ENCODE measurements at regions not wholly inside any gene's neighbourhood (a gene's known extent, or its start where the extent isn't known, plus 50 kb on each side); places are given as distances from the start of the nearest gene placed in this dataset.

DNA sequence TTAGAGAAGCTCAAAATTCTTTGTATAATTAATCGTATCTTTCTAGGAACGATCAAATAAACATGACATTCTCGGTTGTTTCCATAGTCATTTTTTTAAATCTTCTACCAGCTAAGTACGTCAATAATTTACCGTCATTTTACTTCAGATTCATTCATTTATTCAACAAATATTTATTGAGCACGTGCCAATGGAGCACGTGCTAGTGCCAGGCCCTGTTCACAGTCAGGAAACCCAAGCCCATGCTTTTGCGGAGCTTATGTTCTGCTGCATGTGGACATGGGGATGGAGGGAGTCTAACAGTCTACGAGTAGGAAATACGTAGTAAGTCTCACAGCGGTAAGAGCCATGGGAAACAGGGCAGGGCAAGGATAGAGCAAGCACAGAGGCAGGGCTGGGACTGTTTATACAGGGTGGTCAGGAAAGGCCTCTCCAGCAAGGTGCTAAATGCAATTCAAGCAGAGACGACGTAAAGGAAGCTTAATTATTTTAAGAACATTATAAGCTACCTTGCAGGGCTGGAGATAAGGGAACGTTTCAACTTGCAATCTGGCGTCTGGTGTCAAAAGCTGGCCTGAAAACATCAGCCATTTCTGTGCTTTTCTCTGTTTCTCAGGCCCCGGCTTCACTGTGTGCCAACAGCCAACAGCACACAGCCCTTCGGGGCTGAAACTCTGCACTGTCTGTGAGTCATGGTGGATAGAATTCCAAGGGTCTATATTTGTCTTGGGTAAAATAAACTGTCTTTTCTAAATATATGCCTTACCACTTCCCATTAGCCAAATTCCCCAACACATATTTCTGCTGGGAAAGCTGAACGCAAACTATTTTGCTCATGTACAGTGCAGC lies 517.1 kb upstream of the ZFP42 start:
- no peaks in the 10 kb centered on the region for H3K9me3 ChIP-seq (ENCODE audit: insufficient read depth, low read depth, low read length)
- H3K4me1 ChIP-seq (ENCODE audit: insufficient read depth, low read length), result no peaks in the 10 kb centered on the region
- H3K4me3 ChIP-seq (ENCODE audit: low read length), result no peak overlapping the region
- H3K9ac ChIP-seq (ENCODE audit: low read depth, low read length), result no peak overlapping the region
- no peaks in the 10 kb centered on the region for H3K27me3 ChIP-seq (ENCODE audit: insufficient read depth, low read length)
- H3K36me3 ChIP-seq (ENCODE audit: insufficient read depth, low read depth, low read length), result no peaks in the 10 kb centered on the region
- H3K27ac ChIP-seq (ENCODE audit: low read length), result no peak overlapping the region

GRCh38 chr4:187479511-187479910 lies 516.1 kb upstream of the ZFP42 start:
- Histone ChIP-seq H3K9me3 (ENCODE audit: insufficient read depth, low read depth, low read length) (no peaks in the 10 kb centered on the region), H3K4me1 (ENCODE audit: insufficient read depth, low read length) (no peaks in the 10 kb centered on the region), H3K9ac (ENCODE audit: low read depth, low read length) (no peak overlapping the region), H3K27ac (ENCODE audit: low read length) (no peak overlapping the region), H3K36me3 (ENCODE audit: insufficient read depth, low read depth, low read length) (no peaks in the 10 kb centered on the region), H3K4me3 (ENCODE audit: low read length) (no peak overlapping the region), H3K27me3 (ENCODE audit: insufficient read depth, low read length) (no peaks in the 10 kb centered on the region)

DNA sequence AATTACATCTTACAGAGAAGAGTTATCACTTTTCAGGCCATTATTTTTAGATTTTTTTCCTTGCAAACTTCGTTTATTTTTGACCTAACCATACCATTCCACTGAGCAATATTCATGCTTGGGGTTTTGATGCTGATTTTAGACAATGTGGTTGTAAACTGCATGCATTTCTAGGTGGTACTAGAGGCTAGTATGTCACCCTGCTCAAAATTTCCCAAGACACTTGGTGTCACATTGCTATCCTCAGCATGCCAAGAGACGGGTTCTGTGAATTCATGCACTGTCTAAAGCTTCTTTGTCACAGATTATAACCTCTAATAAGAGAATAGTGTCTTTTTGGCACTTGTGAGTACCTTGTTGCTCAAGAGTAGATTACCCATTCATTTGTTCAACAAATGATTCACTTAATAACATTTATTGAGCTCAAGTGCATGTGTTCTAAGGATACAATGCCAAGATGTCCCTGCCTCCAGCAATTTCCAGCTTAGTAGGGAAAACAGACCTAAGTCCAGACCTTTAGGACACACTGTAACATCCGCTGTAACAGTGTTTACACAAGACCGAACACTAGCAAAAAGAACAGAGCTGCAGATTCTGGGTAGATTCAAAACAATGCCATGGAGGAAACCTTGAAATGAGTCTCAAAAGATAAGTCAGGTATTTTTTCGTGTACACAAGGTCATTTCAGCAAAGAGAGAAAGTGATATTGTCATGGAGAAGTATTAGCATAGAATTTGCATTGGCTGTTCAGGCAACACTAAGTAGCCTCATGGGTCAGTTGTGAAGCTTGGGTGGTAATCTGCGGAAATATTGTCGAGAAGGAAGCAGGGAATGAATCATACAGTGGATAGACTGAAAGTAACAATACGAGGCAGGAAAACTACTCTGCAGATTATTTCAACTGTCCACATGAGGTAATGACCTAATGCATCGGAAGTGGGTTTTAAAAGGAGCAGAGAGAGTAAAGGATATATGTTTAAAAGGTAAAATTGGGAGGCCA lies 515.1 kb upstream of the ZFP42 start:
- no peak overlapping the region for H3K9ac ChIP-seq (ENCODE audit: low read depth, low read length)
- no peaks in the 10 kb centered on the region for H3K27me3 ChIP-seq (ENCODE audit: insufficient read depth, low read length)
- H3K9me3 ChIP-seq (ENCODE audit: insufficient read depth, low read depth, low read length), result no peaks in the 10 kb centered on the region
- no peak overlapping the region for H3K4me3 ChIP-seq (ENCODE audit: low read length)
- no peaks in the 10 kb centered on the region for H3K4me1 ChIP-seq (ENCODE audit: insufficient read depth, low read length)
- no peak overlapping the region for H3K27ac ChIP-seq (ENCODE audit: low read length)
- H3K36me3 ChIP-seq (ENCODE audit: insufficient read depth, low read depth, low read length), result no peaks in the 10 kb centered on the region

DNA sequence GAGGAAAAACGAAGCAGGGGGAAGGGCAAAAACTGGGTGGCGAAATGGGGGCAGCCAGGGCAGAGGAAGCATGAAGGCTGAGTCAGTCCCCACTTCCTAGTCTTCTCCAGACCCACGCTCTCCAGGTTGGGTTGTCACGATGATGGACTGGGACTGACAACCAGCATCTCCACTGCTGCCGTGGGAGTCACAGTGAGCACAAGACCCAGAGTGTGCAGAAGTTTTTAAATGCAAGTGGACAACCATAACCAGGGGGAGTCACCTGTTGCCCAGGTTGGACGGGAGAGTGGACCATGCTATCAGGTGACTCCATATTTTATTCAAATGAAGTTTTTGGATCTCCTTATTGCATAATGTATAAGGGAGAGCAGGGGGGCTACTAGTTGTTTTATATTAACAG lies 511.4 kb upstream of the ZFP42 start:
- no peak overlapping the region for H3K27ac ChIP-seq (ENCODE audit: low read length)
- no peak overlapping the region for H3K4me3 ChIP-seq (ENCODE audit: low read length)
- H3K27me3 ChIP-seq (ENCODE audit: insufficient read depth, low read length), result no peaks in the 10 kb centered on the region
- H3K4me1 ChIP-seq (ENCODE audit: insufficient read depth, low read length), result no peaks in the 10 kb centered on the region
- peaks cover 6% of the 10 kb centered on the region; the same call in 1 of the 2 replicates for H3K9me3 ChIP-seq (ENCODE audit: insufficient read depth, low read depth, low read length)
- no peak overlapping the region for H3K9ac ChIP-seq (ENCODE audit: low read depth, low read length)
- H3K36me3 ChIP-seq (ENCODE audit: insufficient read depth, low read depth, low read length), result no peaks in the 10 kb centered on the region

DNA sequence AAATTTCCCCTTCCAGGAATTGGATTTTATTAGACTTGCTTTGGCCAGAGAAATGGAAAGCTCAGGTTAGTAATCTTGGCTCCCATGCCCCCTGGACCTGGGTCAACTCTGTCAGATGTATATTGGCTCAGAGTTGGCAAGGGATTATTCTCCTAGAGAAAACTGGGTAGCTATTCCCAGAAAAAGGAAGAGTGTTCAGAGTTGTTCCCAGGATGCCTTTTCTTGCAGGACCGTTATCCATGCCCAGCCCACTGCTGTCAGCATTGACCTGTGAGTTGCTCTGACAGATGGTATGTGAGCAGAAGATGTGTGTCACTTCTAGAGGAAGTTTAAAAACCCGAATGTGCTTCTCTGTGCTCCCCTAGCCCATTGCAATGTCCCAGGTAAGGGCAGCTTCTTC lies 509.9 kb upstream of the ZFP42 start:
- H3K9ac ChIP-seq (ENCODE audit: low read depth, low read length), result no peak overlapping the region
- H3K4me1 ChIP-seq (ENCODE audit: insufficient read depth, low read length), result no peaks in the 10 kb centered on the region
- H3K27ac ChIP-seq (ENCODE audit: low read length), result no peak overlapping the region
- no peak overlapping the region for H3K4me3 ChIP-seq (ENCODE audit: low read length)
- H3K9me3 ChIP-seq (ENCODE audit: insufficient read depth, low read depth, low read length), result peaks cover 6% of the 10 kb centered on the region; the same call in 1 of the 2 replicates
- no peaks in the 10 kb centered on the region for H3K36me3 ChIP-seq (ENCODE audit: insufficient read depth, low read depth, low read length)
- H3K27me3 ChIP-seq (ENCODE audit: insufficient read depth, low read length), result no peaks in the 10 kb centered on the region

DNA sequence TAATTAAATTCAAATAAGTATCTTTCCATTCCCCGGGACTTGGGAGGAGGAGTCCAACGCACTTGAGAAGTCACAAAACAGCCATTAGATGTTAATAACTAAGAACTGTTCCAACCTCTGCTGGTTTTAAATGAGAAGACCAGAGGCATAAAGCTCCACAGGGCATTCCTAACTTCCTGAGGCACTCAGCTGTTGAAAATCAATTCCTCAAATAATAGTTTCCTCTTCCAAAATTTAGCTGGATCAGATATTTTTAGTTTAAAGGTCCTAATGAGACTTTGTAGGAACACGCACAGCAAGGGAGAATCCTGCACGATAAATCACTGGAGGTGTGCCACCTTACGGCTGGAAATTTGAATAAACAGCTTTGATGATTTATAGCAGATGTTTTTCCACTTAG lies 504.3 kb upstream of the ZFP42 start:
- Histone ChIP-seq H3K4me1 (ENCODE audit: insufficient read depth, low read length) (no peaks in the 10 kb centered on the region), H3K4me3 (ENCODE audit: low read length) (no peak overlapping the region), H3K36me3 (ENCODE audit: insufficient read depth, low read depth, low read length) (no peaks in the 10 kb centered on the region), H3K27me3 (ENCODE audit: insufficient read depth, low read length) (no peaks in the 10 kb centered on the region), H3K9me3 (ENCODE audit: insufficient read depth, low read depth, low read length) (peaks cover 6% of the 10 kb centered on the region; the same call in 1 of the 2 replicates), H3K9ac (ENCODE audit: low read depth, low read length) (no peak overlapping the region), H3K27ac (ENCODE audit: low read length) (no peak overlapping the region)

- Histone ChIP-seq H3K27ac (ENCODE audit: low read length) (no peak overlapping the region), H3K9ac (ENCODE audit: low read depth, low read length) (no peak overlapping the region), H3K4me1 (ENCODE audit: insufficient read depth, low read length) (no peaks in the 10 kb centered on the region), H3K9me3 (ENCODE audit: insufficient read depth, low read depth, low read length) (peaks cover 6% of the 10 kb centered on the region; the same call in 1 of the 2 replicates), H3K4me3 (ENCODE audit: low read length) (no peak overlapping the region), H3K36me3 (ENCODE audit: insufficient read depth, low read depth, low read length) (no peaks in the 10 kb centered on the region), H3K27me3 (ENCODE audit: insufficient read depth, low read length) (no peaks in the 10 kb centered on the region)
These were observed 503.6 kb upstream of the ZFP42 start for GRCh38 chr4:187491959-187492358.

- Histone ChIP-seq H3K9ac (ENCODE audit: low read depth, low read length) (no peak overlapping the region), H3K27me3 (ENCODE audit: insufficient read depth, low read length) (no peaks in the 10 kb centered on the region), H3K9me3 (ENCODE audit: insufficient read depth, low read depth, low read length) (peaks cover 3% of the 10 kb centered on the region; the same call in 1 of the 2 replicates), H3K4me1 (ENCODE audit: insufficient read depth, low read length) (no peaks in the 10 kb centered on the region), H3K27ac (ENCODE audit: low read length) (no peak overlapping the region), H3K4me3 (ENCODE audit: low read length) (no peak overlapping the region), H3K36me3 (ENCODE audit: insufficient read depth, low read depth, low read length) (no peaks in the 10 kb centered on the region)
These were observed 501.9 kb upstream of the ZFP42 start for GRCh38 chr4:187493661-187494060.

DNA sequence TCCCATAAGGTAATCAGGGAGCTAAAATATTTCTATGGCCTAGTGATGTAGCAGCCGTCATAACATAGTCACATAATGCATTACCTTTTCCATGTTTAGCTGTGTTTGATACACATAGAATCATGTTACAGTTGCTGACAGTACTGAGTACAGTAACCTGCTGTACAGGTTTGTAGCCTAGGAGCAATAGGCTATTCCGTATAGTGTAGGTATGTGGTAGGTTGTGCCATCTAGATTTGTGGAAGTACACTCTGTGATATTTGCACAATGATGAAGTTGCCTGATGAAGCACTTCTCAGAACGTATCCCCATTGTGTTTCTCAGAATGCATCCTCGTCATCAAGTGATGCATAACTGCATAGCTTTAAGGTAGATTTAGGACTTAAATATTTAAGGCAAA lies 495.6 kb upstream of the ZFP42 start:
- H3K9me3 ChIP-seq (ENCODE audit: insufficient read depth, low read depth, low read length), result no peaks in the 10 kb centered on the region
- no peaks in the 10 kb centered on the region for H3K27me3 ChIP-seq (ENCODE audit: insufficient read depth, low read length)
- no peak overlapping the region for H3K4me3 ChIP-seq (ENCODE audit: low read length)
- H3K36me3 ChIP-seq (ENCODE audit: insufficient read depth, low read depth, low read length), result no peaks in the 10 kb centered on the region
- no peaks in the 10 kb centered on the region for H3K4me1 ChIP-seq (ENCODE audit: insufficient read depth, low read length)
- no peak overlapping the region for H3K9ac ChIP-seq (ENCODE audit: low read depth, low read length)
- H3K27ac ChIP-seq (ENCODE audit: low read length), result no peak overlapping the region

GRCh38 chr4:187500796-187501195 lies 494.8 kb upstream of the ZFP42 start:
- H3K9ac ChIP-seq (ENCODE audit: low read depth, low read length), result no peak overlapping the region
- H3K27me3 ChIP-seq (ENCODE audit: insufficient read depth, low read length), result no peaks in the 10 kb centered on the region
- H3K9me3 ChIP-seq (ENCODE audit: insufficient read depth, low read depth, low read length), result no peaks in the 10 kb centered on the region
- no peaks in the 10 kb centered on the region for H3K4me1 ChIP-seq (ENCODE audit: insufficient read depth, low read length)
- H3K4me3 ChIP-seq (ENCODE audit: low read length), result no peak overlapping the region
- H3K36me3 ChIP-seq (ENCODE audit: insufficient read depth, low read depth, low read length), result no peaks in the 10 kb centered on the region
- H3K27ac ChIP-seq (ENCODE audit: low read length), result no peak overlapping the region

GRCh38 chr4:187501731-187502130 lies 493.8 kb upstream of the ZFP42 start:
- H3K9me3 ChIP-seq (ENCODE audit: insufficient read depth, low read depth, low read length), result no peaks in the 10 kb centered on the region
- H3K27ac ChIP-seq (ENCODE audit: low read length), result no peak overlapping the region
- no peak overlapping the region for H3K9ac ChIP-seq (ENCODE audit: low read depth, low read length)
- H3K4me3 ChIP-seq (ENCODE audit: low read length), result no peak overlapping the region
- no peaks in the 10 kb centered on the region for H3K4me1 ChIP-seq (ENCODE audit: insufficient read depth, low read length)
- no peaks in the 10 kb centered on the region for H3K36me3 ChIP-seq (ENCODE audit: insufficient read depth, low read depth, low read length)
- no peaks in the 10 kb centered on the region for H3K27me3 ChIP-seq (ENCODE audit: insufficient read depth, low read length)

Measured in iPS-20b (cell line).